Activated CD8-positive, alpha-beta memory T cell treated with anti-CD3 and anti-CD28 coated beads, Interleukin-2, amount 50 U/mL, for 48 hours (primary cell): ENCODE measurements at regions not wholly inside any gene's neighbourhood (a gene's known extent, or its start where the extent isn't known, plus 50 kb on each side); places are given as distances from the start of the nearest gene placed in this dataset.
"Not testable (repeated sequence)": the region's sequence is repeated elsewhere in the genome, so short reads cannot be mapped to it uniquely, and the experiment has no call there.

ENCODE experiments used
- DNase-seq: peaks from one replicate; pipeline ENCODE4 v3.0.0-alpha.2; 2020

GRCh38 chr12:89151536-89151935, 200.8 kb downstream of the DUSP6 start:
- no peak for DNase-seq

- DNase-seq: not testable (repeated sequence)
Observed at GRCh38 chr12:89150789-89151188, 201.5 kb downstream of the DUSP6 start.

GRCh38 chr12:89140602-89141238, 211.6 kb downstream of the DUSP6 start:
- no peak for DNase-seq

- DNase-seq: no peak
Observed at GRCh38 chr12:89140141-89140540, 212.2 kb downstream of the DUSP6 start.

- no peak for DNase-seq
Observed at GRCh38 chr12:89139390-89139789, 212.9 kb downstream of the DUSP6 start.

GRCh38 chr12:89138048-89138852, 214.1 kb downstream of the DUSP6 start:
- no peak for DNase-seq

GRCh38 chr12:89135976-89136634, 216.2 kb downstream of the DUSP6 start:
- no peak for DNase-seq

- no peak for DNase-seq
Observed at GRCh38 chr12:89134213-89134770, 218.0 kb downstream of the DUSP6 start.

GRCh38 chr12:89129167-89129870, 223.0 kb downstream of the DUSP6 start:
- DNase-seq: no peak

GRCh38 chr12:89126712-89127111, 225.6 kb downstream of the DUSP6 start:
- no peak for DNase-seq

- no peak for DNase-seq
Observed at GRCh38 chr12:89122852-89123251, 229.4 kb downstream of the DUSP6 start.

- no peak for DNase-seq
Observed at GRCh38 chr12:89117448-89118034, 234.8 kb downstream of the DUSP6 start.

GRCh38 chr12:89111964-89112363, 240.3 kb downstream of the DUSP6 start:
- DNase-seq: no peak

GRCh38 chr12:89108265-89108664, 244.0 kb downstream of the DUSP6 start:
- DNase-seq: no peak

GRCh38 chr12:89106950-89107349, 245.4 kb downstream of the DUSP6 start:
- no peak for DNase-seq

- no peak for DNase-seq
Observed at GRCh38 chr12:89105243-89105642, 247.1 kb downstream of the DUSP6 start.

GRCh38 chr12:89103831-89104230, 248.5 kb downstream of the DUSP6 start:
- DNase-seq: no peak

- DNase-seq: no peak
Observed at GRCh38 chr12:89101440-89101839, 250.9 kb downstream of the DUSP6 start.

- no peak for DNase-seq
Observed at GRCh38 chr12:89098441-89099112, 253.7 kb downstream of the DUSP6 start.

- no peak for DNase-seq
Observed at GRCh38 chr12:89092297-89092696, 260.0 kb downstream of the DUSP6 start.

- DNase-seq: no peak
Observed at GRCh38 chr12:89091293-89091841, 260.9 kb downstream of the DUSP6 start.

GRCh38 chr12:89089264-89089663, 263.0 kb downstream of the DUSP6 start:
- DNase-seq: no peak
